Hypothalamus (tissue), 51 donors: ENCODE measurements at regions not wholly inside any gene's neighbourhood (a gene's known extent, or its start where the extent isn't known, plus 50 kb on each side); places are given as distances from the start of the nearest gene placed in this dataset.

ENCODE experiments used
- DNase-seq, 51 donors: peaks; one replicate each; lab custom pipeline; 2025; lab: John Stamatoyannopoulos, UW

DNA sequence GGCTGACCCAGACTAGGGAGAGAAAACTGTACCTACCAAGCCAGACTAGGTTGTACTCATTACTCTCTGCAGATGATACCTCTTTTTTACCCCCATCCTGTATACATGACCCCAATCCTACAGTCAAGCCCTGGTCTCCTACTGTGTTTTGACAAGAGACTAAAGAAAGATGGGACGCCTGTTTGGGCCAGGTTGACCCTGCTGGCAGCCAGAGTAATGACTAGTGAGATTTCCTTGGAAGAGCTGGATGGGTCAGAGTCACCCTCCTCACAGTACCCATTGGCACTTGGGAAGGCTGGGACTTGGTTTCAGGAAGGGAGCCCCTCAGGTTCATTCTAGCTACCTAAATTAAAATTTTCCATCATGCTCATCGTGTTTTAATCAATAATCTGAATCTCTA, 89.7 kb upstream of the NR4A3 start:
- DNase-seq: no peak

- DNase-seq: no peak
Observed at GRCh38 chr9:99732715-99733114, 89.0 kb upstream of the NR4A3 start.

DNA sequence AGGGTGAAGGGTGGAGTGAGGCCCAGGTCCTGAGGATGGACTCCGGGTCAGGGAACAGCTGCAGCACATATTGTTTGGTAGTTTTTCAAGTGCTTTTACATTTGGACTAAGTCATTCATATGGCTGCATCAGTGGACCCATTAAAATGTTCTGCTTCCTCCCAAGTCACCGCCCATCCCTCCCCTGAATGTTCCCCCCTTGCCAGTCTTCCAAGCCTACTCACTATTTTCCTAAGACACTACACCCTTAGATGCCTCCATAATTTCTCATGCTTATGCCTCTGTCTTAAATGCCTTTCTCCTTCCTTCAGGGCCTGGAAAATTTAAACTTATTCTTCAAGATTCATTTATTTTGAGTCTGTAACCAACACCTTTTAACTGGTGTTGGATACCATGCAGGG, 86.6 kb upstream of the NR4A3 start:
- no peak for DNase-seq

- DNase-seq: no peak
Observed at GRCh38 chr9:99736291-99736690, 85.4 kb upstream of the NR4A3 start.

- DNase-seq: no peak
Observed at GRCh38 chr9:99737649-99738048, 84.0 kb upstream of the NR4A3 start.

- DNase-seq: no peak
Observed at GRCh38 chr9:99743006-99743405, 78.7 kb upstream of the NR4A3 start.

- DNase-seq: no peak
Observed at GRCh38 chr9:99743455-99743854, 78.2 kb upstream of the NR4A3 start.

- DNase-seq: no peak
Observed at GRCh38 chr9:99744132-99744531, 77.6 kb upstream of the NR4A3 start.

GRCh38 chr9:99745085-99745484, 76.6 kb upstream of the NR4A3 start:
- DNase-seq: no peak

GRCh38 chr9:99746406-99746805, 75.3 kb upstream of the NR4A3 start:
- no peak for DNase-seq

- no peak for DNase-seq
Observed at GRCh38 chr9:99748266-99748665, 73.4 kb upstream of the NR4A3 start.

GRCh38 chr9:99748676-99749075, 73.0 kb upstream of the NR4A3 start:
- DNase-seq: no peak

DNA sequence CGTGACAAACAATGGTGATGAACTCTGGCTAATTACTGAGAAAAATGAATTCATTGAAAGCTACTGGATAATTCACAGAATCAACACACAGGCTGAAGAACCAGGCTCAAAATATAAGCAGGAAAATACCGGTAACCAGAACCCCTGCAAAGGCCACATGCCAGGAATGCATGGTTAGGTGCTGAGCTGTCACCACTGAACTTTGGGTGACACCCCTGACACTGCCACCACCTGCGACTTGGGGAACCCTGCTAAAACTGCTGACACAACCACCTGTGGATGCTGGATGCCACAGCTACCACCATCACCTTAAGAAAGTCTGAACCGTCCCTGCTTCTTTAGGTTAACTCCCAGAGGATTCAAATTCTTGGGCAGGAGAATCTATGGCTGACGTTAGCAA, 72.0 kb upstream of the NR4A3 start:
- DNase-seq: no peak

- DNase-seq: no peak
Observed at GRCh38 chr9:99750526-99750925, 71.2 kb upstream of the NR4A3 start.

DNA sequence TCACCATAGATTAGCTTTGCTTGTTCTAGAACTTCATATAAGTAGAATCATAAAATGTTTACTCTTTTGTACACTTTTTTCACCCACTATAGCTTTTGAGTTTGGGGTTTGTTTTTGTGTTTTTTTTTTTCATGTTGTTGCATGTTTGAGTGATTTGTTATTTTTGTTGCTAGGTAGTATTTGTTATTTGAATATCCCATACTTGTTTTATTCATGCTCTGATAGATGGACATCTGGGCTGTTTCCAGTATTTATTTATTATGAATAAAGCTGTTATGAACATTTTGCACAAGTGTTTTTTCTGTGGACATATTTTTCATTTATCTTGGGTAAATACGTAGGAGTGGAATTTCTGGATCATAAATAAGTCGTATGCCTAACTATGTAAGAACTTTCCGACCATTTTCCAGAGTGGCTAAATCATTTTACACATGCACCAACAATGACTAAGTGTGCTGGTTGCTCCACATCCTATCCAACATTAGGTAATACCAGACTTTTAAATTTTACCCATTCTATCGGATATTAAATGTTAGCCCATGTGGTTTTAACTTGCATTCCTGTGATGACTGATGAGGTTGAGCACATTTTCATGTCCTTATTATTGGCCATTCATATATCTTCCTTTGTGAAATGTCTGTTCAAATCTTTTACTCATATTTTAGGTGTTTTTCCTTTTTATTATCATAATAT, 69.1 kb upstream of the NR4A3 start:
- DNase-seq: no peak

- no peak for DNase-seq
Observed at GRCh38 chr9:99753436-99753835, 68.2 kb upstream of the NR4A3 start.

- DNase-seq: no peak
Observed at GRCh38 chr9:99760421-99760820, 61.3 kb upstream of the NR4A3 start.

- DNase-seq: no peak
Observed at GRCh38 chr9:99762470-99762869, 59.2 kb upstream of the NR4A3 start.
